SK-N-DZ (cell line): ENCODE measurements at regions not wholly inside any gene's neighbourhood (a gene's known extent, or its start where the extent isn't known, plus 50 kb on each side); places are given as distances from the start of the nearest gene placed in this dataset.

ENCODE experiments used
- DNase-seq: peaks from one replicate; pipeline ENCODE4 v3.0.0-alpha.2; 2015; ENCODE audit warnings: low spot score

- no peak for DNase-seq
Measured at GRCh38 chr4:119932277-119932676, 134.4 kb downstream of the MAD2L1 start.

GRCh38 chr4:119930546-119930945 is 136.1 kb downstream of the MAD2L1 start:
- DNase-seq: no peak

- DNase-seq: no peak
Measured at GRCh38 chr4:119921830-119922229, 144.8 kb downstream of the MAD2L1 start.

- no peak for DNase-seq
Measured at GRCh38 chr4:119906277-119906676, 160.4 kb downstream of the MAD2L1 start.

GRCh38 chr4:119898211-119898610 is 168.4 kb downstream of the MAD2L1 start:
- peak; percentile 73 for DNase-seq

GRCh38 chr4:119897260-119897659 is 169.4 kb downstream of the MAD2L1 start:
- peak; percentile 68 for DNase-seq

- DNase-seq: no peak
Measured at GRCh38 chr4:119894650-119895208, 171.9 kb downstream of the MAD2L1 start.

GRCh38 chr4:119873794-119874325 is 192.8 kb downstream of the MAD2L1 start:
- DNase-seq: no peak

GRCh38 chr4:119873132-119873531 is 193.5 kb downstream of the MAD2L1 start:
- no peak for DNase-seq

GRCh38 chr4:119872371-119873016 is 194.2 kb downstream of the MAD2L1 start:
- no peak for DNase-seq

- DNase-seq: no peak
Measured at GRCh38 chr4:119870856-119871255, 195.8 kb downstream of the MAD2L1 start.

GRCh38 chr4:119865789-119866188 is 200.9 kb downstream of the MAD2L1 start:
- no peak for DNase-seq

- no peak for DNase-seq
Measured at GRCh38 chr4:119865389-119865788, 201.3 kb downstream of the MAD2L1 start.

- no peak for DNase-seq
Measured at GRCh38 chr4:119861731-119862130, 204.9 kb downstream of the MAD2L1 start.

- no peak for DNase-seq
Measured at GRCh38 chr4:119858176-119858575, 208.5 kb downstream of the MAD2L1 start.

GRCh38 chr4:119854364-119854763 is 212.3 kb downstream of the MAD2L1 start:
- DNase-seq: no peak

GRCh38 chr4:119851649-119852048 is 215.0 kb downstream of the MAD2L1 start:
- DNase-seq: no peak

- no peak for DNase-seq
Measured at GRCh38 chr4:119841361-119841760, 212.8 kb upstream of the PDE5A start.

- no peak for DNase-seq
Measured at GRCh38 chr4:119835613-119835910, 207.0 kb upstream of the PDE5A start.

- no peak for DNase-seq
Measured at GRCh38 chr4:119834906-119835612, 206.5 kb upstream of the PDE5A start.

- DNase-seq: no peak
Measured at GRCh38 chr4:119833611-119834010, 205.0 kb upstream of the PDE5A start.

GRCh38 chr4:119832776-119833175 is 204.2 kb upstream of the PDE5A start:
- DNase-seq: no peak

GRCh38 chr4:119829326-119829725 is 200.7 kb upstream of the PDE5A start:
- no peak for DNase-seq
